Tibial nerve (tissue), 4 donors: ENCODE measurements at regions not wholly inside any gene's neighbourhood (a gene's known extent, or its start where the extent isn't known, plus 50 kb on each side); places are given as distances from the start of the nearest gene placed in this dataset.

Experiments
- CTCF ChIP-seq, 5 experiments: fragments of 200-600 bp in 3 of 5; fragments of 450-650 bp in 2 of 5; sonication (generic) in 3 of 5; IDR thresholded peaks; one replicate each; pipeline ENCODE4 v1.5.1; 2016 to 2019; ENCODE audit warnings: antibody characterized with exemption in 5 of 5, mild to moderate bottlenecking in 3 of 5, moderate library complexity in 2 of 5
- EP300 ChIP-seq, 2 donors: sonication (generic); formaldehyde crosslinking; IDR thresholded peaks; one replicate each; pipeline ENCODE4 v1.6.1; 2017; ENCODE audit warnings: antibody characterized with exemption in 2 of 2, mild to moderate bottlenecking in 1 of 2

- TF ChIP-seq CTCF (IDR thresholded peaks at IDR 0.05) = no peak
- TF ChIP-seq EP300 (IDR thresholded peaks at IDR 0.05) = no peak
Observed at GRCh38 chr12:27866373-27867101, 86.5 kb upstream of the MANSC4 start.
